Small intestine (tissue), 7 donors: ENCODE measurements at regions not wholly inside any gene's neighbourhood (a gene's known extent, or its start where the extent isn't known, plus 50 kb on each side); places are given as distances from the start of the nearest gene placed in this dataset.

Source experiments
- DNase-seq, 2 donors: peaks; one replicate each; pipeline versions ENCODE4 v3.0.0 to v3.0.0-alpha.2; 2013
- FAIRE-seq: peaks from 2 replicates; lab custom pipeline; 2012; peaks lifted over from hg19 to GRCh38; lab: Jason Lieb, UNC
- H3K27ac ChIP-seq, 3 donors: one replicate each; pipeline ENCODE4 v1.5.1; 2013; ENCODE audit warnings: low read length in 2 of 3, mild to moderate bottlenecking in 2 of 3, control low read depth in 1 of 3, inconsistent platforms in 1 of 3, low read depth in 1 of 3, moderate library complexity in 1 of 3
- H3K27me3 ChIP-seq, 3 donors: one replicate each; pipeline ENCODE4 v1.6.1; 2013; ENCODE audit warnings: low read length in 3 of 3, inconsistent platforms in 1 of 3; ENCODE audit not compliant: control insufficient read depth in 3 of 3, insufficient read depth in 3 of 3
- H3K36me3 ChIP-seq, 3 donors: one replicate each; pipeline ENCODE4 v1.6.1; 2013; ENCODE audit warnings: low read length in 3 of 3, inconsistent platforms in 1 of 3, low read depth in 1 of 3, mild to moderate bottlenecking in 1 of 3, moderate library complexity in 1 of 3; ENCODE audit not compliant: control insufficient read depth in 3 of 3, insufficient read depth in 2 of 3
- H3K4me1 ChIP-seq, 3 donors: one replicate each; pipeline ENCODE4 v1.6.1; 2013; ENCODE audit warnings: low read length in 2 of 3, inconsistent platforms in 1 of 3, low read depth in 1 of 3, mild to moderate bottlenecking in 1 of 3, moderate library complexity in 1 of 3; ENCODE audit not compliant: control insufficient read depth in 3 of 3, insufficient read depth in 2 of 3
- H3K4me3 ChIP-seq, 3 donors: one replicate each; pipeline ENCODE4 v1.5.1; 2013; ENCODE audit warnings: low read length in 3 of 3, control low read depth in 1 of 3, inconsistent platforms in 1 of 3, low read depth in 1 of 3, mild to moderate bottlenecking in 1 of 3, moderate library complexity in 1 of 3
- H3K9me3 ChIP-seq, 2 donors: one replicate each; pipeline ENCODE4 v1.6.1; 2013; ENCODE audit warnings: low read depth in 1 of 2, low read length in 1 of 2; ENCODE audit not compliant: control insufficient read depth in 2 of 2, insufficient read depth in 1 of 2
- WGBS, 3 donors: extraction: QIAGEN DNeasy Blood & Tissue Kit; methylation state at CpG; one replicate each; pipeline ENCODE4 v1.1.7; 2013; 5-methylcytosine and 5-hydroxymethylcytosine counted together
- donor health status: healthy with polysubstance abuse.
- donor health status: control.
- donor health status: control.
- donor health status: Bipolar disorder and iron deficiency.
- donor health status: healthy.

- Histone ChIP-seq H3K4me1 (peaks cover 0 to 4% (median 0%) of the 10 kb centered on the region in 3 donors), H3K36me3 (no peaks in the 10 kb centered on the region), H3K27me3 (no peaks in the 10 kb centered on the region), H3K4me3 (no peak overlapping the region), H3K9me3 (no peaks in the 10 kb centered on the region), H3K27ac (peak overlapping the region in 1 of 3 donors; percentile 83)
- DNase-seq (peak; percentile 24 to 46), FAIRE-seq (no peak)
- WGBS, 3 donors: 48 to 64% (median 63%) methylated on average over 9 of the region's 9 CpGs
These were observed 116.6 kb upstream of the PELI1 start for GRCh38 chr2:64260817-64261216.

DNA sequence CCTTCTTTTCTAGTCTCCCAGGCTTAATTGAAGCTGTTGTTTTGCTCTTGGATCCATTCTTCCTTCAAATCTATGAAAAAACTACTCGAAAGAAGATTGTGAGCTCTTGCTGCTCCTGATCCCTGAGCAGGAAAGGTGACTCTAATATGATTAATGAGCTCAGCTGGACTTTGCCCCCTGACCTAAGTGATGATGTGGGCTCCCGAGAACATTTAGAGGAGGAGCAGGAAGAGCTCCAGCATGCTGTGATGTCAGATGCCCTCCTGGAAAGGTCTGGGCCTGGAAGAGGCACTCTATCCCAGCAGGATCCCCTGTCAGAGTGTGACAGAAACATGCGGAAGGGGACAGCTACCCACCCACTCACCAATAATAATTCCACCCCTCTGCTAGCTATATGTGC lies 117.9 kb upstream of the PELI1 start:
- DNase-seq (peak; percentile 90 to 98), FAIRE-seq (no peak)
- H3K36me3 ChIP-seq: no peaks in the 10 kb centered on the region
- H3K9me3 ChIP-seq: no peaks in the 10 kb centered on the region
- no peak overlapping the region for H3K4me3 ChIP-seq
- H3K27me3 ChIP-seq: no peaks in the 10 kb centered on the region
- peaks cover 0 to 4% (median 0%) of the 10 kb centered on the region in 3 donors for H3K4me1 ChIP-seq
- H3K27ac ChIP-seq: peak overlapping the region; percentile 38 to 72 (median 62)
- 21 to 51% (median 30%) methylated on average over 3 of the region's 3 CpGs for WGBS, 3 donors

- DNase-seq (no peak), FAIRE-seq (no peak)
- 92 to 98% (median 94%) methylated on average over 3 of the region's 3 CpGs for WGBS, 3 donors
- H3K36me3 ChIP-seq: no peaks in the 10 kb centered on the region
- peaks cover 0 to 4% (median 0%) of the 10 kb centered on the region in 3 donors for H3K4me1 ChIP-seq
- H3K9me3 ChIP-seq: no peaks in the 10 kb centered on the region
- H3K4me3 ChIP-seq: no peak overlapping the region
- H3K27ac ChIP-seq: peak overlapping the region in 1 of 3 donors; percentile 62
- no peaks in the 10 kb centered on the region for H3K27me3 ChIP-seq
These were observed 118.6 kb upstream of the PELI1 start for GRCh38 chr2:64262816-64263215.

DNA sequence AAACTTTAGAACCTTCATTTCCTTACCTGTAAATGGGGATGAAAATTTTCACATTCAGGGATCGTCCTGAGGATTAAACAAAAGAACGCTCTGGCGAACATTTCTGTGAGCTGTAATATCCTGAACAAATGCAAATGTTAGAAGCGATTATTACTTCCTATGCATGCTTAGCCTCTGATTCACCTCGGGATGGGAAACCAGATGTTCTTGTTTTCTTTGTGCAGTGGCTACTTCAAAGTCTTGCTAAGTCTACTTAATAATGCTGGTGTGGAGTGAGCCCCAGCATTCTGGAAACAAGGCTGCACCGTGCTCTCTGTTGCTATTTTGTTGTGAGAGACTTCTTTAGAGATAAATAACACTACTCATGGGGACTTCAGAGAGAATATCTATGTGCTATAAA lies 119.1 kb upstream of the PELI1 start:
- no peaks in the 10 kb centered on the region for H3K27me3 ChIP-seq
- H3K27ac ChIP-seq: peak overlapping the region in 1 of 3 donors; percentile 62
- 62 to 77% (median 77%) methylated on average over 6 of the region's 6 CpGs for WGBS, 3 donors
- H3K4me1 ChIP-seq: peaks cover 0 to 4% (median 0%) of the 10 kb centered on the region in 3 donors
- H3K4me3 ChIP-seq: no peak overlapping the region
- H3K9me3 ChIP-seq: no peaks in the 10 kb centered on the region
- FAIRE-seq: no peak
- peak; percentile 18 to 24 for DNase-seq
- no peaks in the 10 kb centered on the region for H3K36me3 ChIP-seq

DNA sequence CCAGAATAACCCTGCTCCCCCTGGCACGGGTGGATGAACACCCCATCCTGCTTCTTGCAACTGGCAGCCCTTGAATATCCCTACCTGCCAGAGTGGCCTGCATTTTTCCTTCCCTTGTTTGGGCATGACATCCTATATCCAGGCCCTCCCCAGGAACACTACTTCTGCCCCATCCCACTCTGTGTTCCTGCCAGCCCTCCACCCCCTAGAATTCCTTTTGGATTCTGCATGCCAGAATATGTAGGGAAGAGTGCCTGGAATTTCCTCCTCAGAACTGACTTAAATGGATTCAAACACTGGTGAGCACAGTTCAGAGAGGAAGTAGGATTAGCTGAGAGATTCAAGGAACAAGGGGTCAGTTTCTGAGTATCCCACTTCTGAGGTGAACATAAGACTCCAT lies 123.5 kb upstream of the PELI1 start:
- H3K9me3 ChIP-seq: peaks cover 0 to 6% of the 10 kb centered on the region in 2 donors
- H3K27ac ChIP-seq: no peak overlapping the region
- H3K4me3 ChIP-seq: no peak overlapping the region
- H3K27me3 ChIP-seq: no peaks in the 10 kb centered on the region
- DNase-seq (no peak), FAIRE-seq (no peak)
- WGBS, 3 donors: 70 to 100% (median 92%) methylated on average over 1 of the region's 1 CpG
- no peaks in the 10 kb centered on the region for H3K36me3 ChIP-seq
- no peaks in the 10 kb centered on the region for H3K4me1 ChIP-seq

GRCh38 chr2:64268330-64269048 lies 124.3 kb upstream of the PELI1 start:
- Histone ChIP-seq H3K9me3 (peaks cover 0 to 6% of the 10 kb centered on the region in 2 donors), H3K4me1 (peaks cover 2 to 4% (median 2%) of the 10 kb centered on the region in 3 donors), H3K36me3 (no peaks in the 10 kb centered on the region), H3K4me3 (no peak overlapping the region), H3K27ac (no peak overlapping the region), H3K27me3 (no peaks in the 10 kb centered on the region)
- WGBS, 3 donors: 81 to 85% (median 83%) methylated on average over 9 of the region's 9 CpGs
- FAIRE-seq: no peak
- no peak for DNase-seq

DNA sequence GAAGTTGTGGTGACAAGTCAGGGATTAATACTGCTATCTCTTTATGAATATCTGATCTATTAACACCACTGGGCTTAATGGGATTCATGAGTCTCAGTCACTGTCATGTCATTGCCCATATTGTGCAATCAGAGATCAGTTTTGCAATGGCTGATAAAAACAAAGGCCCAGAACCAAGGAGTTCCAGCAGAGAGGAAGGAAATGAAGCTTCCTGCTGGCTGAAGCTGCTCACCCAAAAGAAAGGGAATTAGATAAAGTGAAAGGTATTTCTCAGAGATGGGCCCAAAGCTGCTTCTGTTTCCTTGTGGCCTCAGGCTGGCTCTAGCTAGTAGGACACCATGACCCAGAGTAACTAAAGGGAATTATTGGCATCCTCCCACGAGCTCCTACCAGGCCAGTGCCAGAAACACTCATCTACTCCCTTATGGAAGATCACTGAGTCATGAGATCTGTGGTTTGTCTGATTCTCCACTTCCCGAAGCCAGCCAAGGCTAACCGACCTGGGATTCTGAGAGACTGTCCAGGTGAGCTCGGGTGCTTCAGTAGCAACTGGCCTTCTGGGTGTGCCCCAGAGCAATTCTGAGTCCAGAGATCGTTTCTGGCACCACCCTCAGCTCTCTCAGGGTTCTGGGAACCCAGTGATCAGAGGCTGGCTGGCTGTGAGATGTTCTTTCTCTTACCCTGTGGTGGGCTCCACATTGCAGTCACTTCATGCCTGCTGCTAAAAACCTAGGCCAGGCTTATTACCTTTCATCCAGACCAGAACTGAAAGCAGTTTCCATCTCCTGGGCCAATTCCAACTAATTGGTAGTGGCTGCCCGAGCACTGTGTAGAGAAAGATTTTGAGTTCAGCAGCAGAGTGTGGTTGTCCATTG lies 129.5 kb upstream of the PELI1 start:
- Histone ChIP-seq H3K36me3 (no peaks in the 10 kb centered on the region), H3K27ac (peak overlapping the region; percentile 67 to 92 (median 91)), H3K4me3 (no peak overlapping the region), H3K27me3 (no peaks in the 10 kb centered on the region), H3K4me1 (peaks cover 9 to 17% (median 17%) of the 10 kb centered on the region in 3 donors), H3K9me3 (peaks cover 0 to 6% of the 10 kb centered on the region in 2 donors)
- FAIRE-seq: no peak
- peak; percentile 66 to 89 for DNase-seq
- WGBS, 3 donors: 15 to 32% (median 21%) methylated on average over 6 of the region's 6 CpGs

DNA sequence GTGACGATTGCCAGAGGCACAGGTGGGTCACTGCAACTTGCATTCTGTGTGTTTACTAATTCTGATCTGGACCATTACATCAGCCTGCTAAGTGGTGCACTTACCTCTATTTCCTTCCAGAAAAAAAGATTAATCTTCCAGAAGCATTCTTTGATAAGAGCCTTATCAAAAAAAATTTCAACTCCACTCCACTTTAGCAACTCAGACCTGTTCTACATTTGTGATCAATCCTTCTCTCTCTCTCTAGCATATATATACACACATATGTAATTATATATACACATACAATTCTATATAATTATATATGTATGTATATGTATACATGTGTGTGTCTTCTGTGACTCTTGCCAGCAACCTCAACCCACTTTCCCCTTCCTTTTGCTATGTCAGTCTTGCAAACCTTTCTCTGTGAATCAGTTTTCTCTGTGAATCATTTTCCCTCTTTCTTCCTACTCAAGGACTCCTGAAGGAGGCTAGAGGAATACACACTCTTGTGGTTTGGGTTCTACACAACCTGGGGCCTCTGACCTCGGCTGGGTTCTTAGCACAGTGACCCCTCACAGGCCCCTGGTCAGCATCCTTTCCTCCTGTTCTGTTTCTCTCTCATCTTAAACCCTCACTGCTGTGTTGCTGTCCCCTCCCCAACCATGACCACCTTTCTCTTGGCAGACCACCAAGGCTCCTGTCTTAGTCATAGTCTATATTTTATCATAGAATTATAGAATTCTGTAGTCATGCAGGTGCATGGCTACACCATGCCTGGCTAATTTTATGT lies 130.4 kb upstream of the PELI1 start:
- Histone ChIP-seq H3K9me3 (peaks cover 0 to 6% of the 10 kb centered on the region in 2 donors), H3K36me3 (no peaks in the 10 kb centered on the region), H3K27ac (peak overlapping the region; percentile 36 to 92 (median 91)), H3K4me1 (peaks cover 9 to 17% (median 17%) of the 10 kb centered on the region in 3 donors), H3K4me3 (no peak overlapping the region), H3K27me3 (no peaks in the 10 kb centered on the region)
- 49 to 64% (median 52%) methylated on average over 2 of the region's 2 CpGs for WGBS, 3 donors
- DNase-seq (no peak), FAIRE-seq (no peak)
